A673 (cell line): ENCODE measurements at regions not wholly inside any gene's neighbourhood (a gene's known extent, or its start where the extent isn't known, plus 50 kb on each side); places are given as distances from the start of the nearest gene placed in this dataset.

Experiments
- CTCF ChIP-seq: fragments of 300-800, 200-600 bp; sonication (generic); conservative IDR thresholded peaks from 2 replicates; pipeline ENCODE4 v1.5.1; 2017; ENCODE audit warnings: low read depth, mild to moderate bottlenecking, antibody characterized with exemption, low read length, moderate library complexity, mixed read lengths
- EZH2 ChIP-seq: fragments of 200-600 bp; sonication (generic); IDR thresholded peaks from 2 replicates; pipeline ENCODE4 v1.6.1; 2017; ENCODE audit warnings: borderline replicate concordance, low read depth, mild to moderate bottlenecking, mixed read lengths, antibody characterized with exemption, low read length; ENCODE audit not compliant: poor library complexity, severe bottlenecking

GRCh38 chr10:31642281-31642680 lies 286.4 kb downstream of the ARHGAP12 start:
- no peak for TF ChIP-seq CTCF
- TF ChIP-seq EZH2 = no peak
